ENCODE measurements at regions not wholly inside any gene's neighbourhood (a gene's known extent, or its start where the extent isn't known, plus 50 kb on each side); places are given as distances from the start of the nearest gene placed in this dataset.
"Not testable (repeated sequence)": the region's sequence is repeated elsewhere in the genome, so short reads cannot be mapped to it uniquely, and the experiment has no call there.

GRCh38 chr5:87529486-87530076 is 116.9 kb upstream of the CCNH start:
- no peak for DNase-seq
- no peak for ATAC-seq

- DNase-seq (no peak), ATAC-seq (no peak)
Measured at GRCh38 chr5:87526131-87526530, 113.4 kb upstream of the CCNH start.

- ATAC-seq, result no peak
- DNase-seq, result no peak
Measured at GRCh38 chr5:87524217-87524616, 111.5 kb upstream of the CCNH start.

- ATAC-seq, DNase-seq: not testable (repeated sequence)
Measured at GRCh38 chr5:87511778-87512177, 99.0 kb upstream of the CCNH start.

GRCh38 chr5:87503004-87503403 is 90.3 kb upstream of the CCNH start:
- ATAC-seq (no peak), DNase-seq (no peak)

- no peak for ATAC-seq
Measured at GRCh38 chr5:87499478-87500410, 87.0 kb upstream of the CCNH start.

More at GRCh38 chr5:87499478-87500410, 87.0 kb upstream of the CCNH start:
- DNase-seq, result no peak
